Epithelial cell of esophagus (primary cell): ENCODE measurements at regions not wholly inside any gene's neighbourhood (a gene's known extent, or its start where the extent isn't known, plus 50 kb on each side); places are given as distances from the start of the nearest gene placed in this dataset.
"Not testable (repeated sequence)": the region's sequence is repeated elsewhere in the genome, so short reads cannot be mapped to it uniquely, and the experiment has no call there.

Experiments
- DNase-seq: peaks from one replicate; pipeline ENCODE4 v3.0.0; 2010; ENCODE audit warnings: low read depth
- H3K4me3 ChIP-seq: 2 replicates; pipeline ENCODE4 v1.5.1; 2011; ENCODE audit warnings: mild to moderate bottlenecking, low read length, control low read depth
- CTCF ChIP-seq: IDR thresholded peaks from 2 replicates; pipeline ENCODE4 v1.5.1; 2011; ENCODE audit warnings: low read depth, mild to moderate bottlenecking, low read length, control low read depth, inconsistent platforms; ENCODE audit not compliant: insufficient read depth; ENCODE audit errors: missing control alignments

GRCh38 chr1:72432645-72433267 lies 150.4 kb upstream of the NEGR1 start:
- TF ChIP-seq CTCF, result no peak
- no peak for DNase-seq
- no peak overlapping the region for H3K4me3 ChIP-seq

DNA sequence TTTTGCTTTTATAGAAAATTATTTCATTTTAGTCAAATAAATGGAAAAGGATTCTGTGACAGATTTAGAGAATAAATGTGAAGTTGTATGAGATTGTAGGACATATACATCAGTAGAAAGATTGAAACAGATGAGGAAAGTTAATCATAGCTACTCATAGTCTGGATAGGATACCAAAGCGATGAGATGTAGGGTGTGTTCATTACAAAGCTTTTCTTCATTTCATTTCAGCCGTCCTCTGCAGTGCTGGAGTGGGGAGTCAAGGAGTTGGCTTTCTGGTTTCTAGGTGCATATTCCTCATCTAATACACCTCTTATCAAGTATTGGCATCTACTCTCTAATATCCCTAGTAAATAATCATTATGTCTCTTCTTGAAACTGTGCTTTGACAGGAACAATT lies 149.5 kb upstream of the NEGR1 start:
- no peak overlapping the region for H3K4me3 ChIP-seq
- no peak for TF ChIP-seq CTCF
- peak; percentile 36 for DNase-seq

DNA sequence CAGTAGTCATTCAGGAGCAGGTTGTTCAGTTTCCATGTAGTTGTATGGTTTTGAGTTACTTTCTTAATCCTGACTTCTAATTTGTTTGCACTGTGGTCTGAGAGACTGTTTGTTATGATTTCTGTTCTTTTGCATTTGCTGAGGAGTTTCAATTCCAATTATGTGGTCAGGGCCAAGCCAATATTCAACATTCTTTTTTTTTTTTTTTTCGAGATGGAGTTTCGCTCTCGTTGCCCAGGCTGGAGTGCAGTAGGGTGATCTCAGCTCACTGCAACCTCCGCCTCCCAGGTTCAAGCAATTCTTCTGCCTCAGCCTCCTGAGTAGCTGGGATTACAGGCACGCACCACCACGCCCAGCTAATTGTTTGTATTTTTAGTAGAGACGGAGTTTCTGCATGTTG lies 145.9 kb upstream of the NEGR1 start:
- H3K4me3 ChIP-seq, result not testable (repeated sequence)

DNA sequence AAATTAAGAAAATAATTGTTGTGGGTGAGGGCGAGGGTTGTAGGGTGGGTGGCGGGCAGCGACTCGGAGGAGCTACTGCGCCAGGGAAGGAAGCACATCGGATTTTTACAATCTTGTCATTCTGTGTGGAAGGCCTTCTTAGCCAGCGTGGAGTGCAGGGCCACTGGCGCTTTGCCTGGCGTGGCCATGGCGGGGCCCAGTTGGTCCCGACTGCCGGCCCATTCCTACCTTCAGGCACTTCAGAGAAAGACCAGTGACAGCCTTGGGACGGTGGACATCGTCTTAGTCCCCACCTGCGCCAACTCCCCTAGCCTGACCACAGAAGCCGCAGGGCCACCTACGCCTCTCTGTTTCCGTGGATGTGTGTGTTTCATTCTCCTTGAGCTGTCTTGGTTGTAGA lies 136.9 kb upstream of the NEGR1 start:
- DNase-seq, result no peak
- H3K4me3 ChIP-seq, result no peak overlapping the region
- TF ChIP-seq CTCF, result no peak

More for the DNA sequence above, 145.9 kb upstream of the NEGR1 start:
- DNase-seq, result not testable (repeated sequence)

DNA sequence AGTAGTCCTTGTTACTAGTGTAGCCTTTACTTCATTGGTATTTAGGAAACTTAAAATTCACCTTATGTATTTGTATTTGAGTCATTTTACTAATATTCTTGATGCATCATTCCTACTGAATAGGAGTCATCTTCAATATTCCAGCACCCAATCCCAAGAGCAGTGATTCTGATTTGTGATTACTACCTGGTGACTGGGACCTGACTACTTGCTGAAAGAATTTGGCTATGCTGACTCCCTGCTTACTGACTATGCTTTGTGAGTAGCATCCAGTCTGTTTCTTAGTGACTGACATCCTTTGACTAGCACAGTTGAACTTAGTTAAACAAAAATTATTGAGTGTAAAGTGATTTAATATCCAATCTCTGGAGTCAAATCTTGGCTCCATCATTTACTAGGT lies 129.9 kb upstream of the NEGR1 start:
- peak; percentile 79 for DNase-seq
- no peak for TF ChIP-seq CTCF

GRCh38 chr1:72399807-72400206 lies 117.5 kb upstream of the NEGR1 start:
- no peak for DNase-seq
- no peak overlapping the region for H3K4me3 ChIP-seq
- no peak for TF ChIP-seq CTCF

More for the DNA sequence above, 129.9 kb upstream of the NEGR1 start:
- H3K4me3 ChIP-seq, result no peak overlapping the region

DNA sequence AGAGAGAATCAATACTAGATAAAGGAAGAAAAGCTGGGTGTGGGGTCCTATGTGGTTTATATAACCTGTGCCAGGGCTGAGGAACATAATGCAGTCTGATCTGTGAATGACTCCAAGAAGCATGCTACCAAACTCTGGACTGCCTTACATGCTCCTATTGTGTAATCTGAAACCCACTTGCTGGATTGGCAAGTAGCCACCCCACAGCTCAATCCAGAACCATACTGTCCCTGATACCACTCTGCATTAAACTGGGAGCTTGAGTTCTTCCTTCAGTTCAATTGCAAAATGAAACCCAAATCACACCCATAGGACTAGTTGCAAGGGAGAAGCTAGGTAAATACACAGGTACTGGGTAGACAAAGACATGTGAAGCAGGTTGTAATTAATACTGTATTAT lies 115.4 kb upstream of the NEGR1 start:
- DNase-seq, result peak; percentile 4
- no peak for TF ChIP-seq CTCF
- H3K4me3 ChIP-seq, result no peak overlapping the region
